A549 (cell line): ENCODE measurements at regions not wholly inside any gene's neighbourhood (a gene's known extent, or its start where the extent isn't known, plus 50 kb on each side); places are given as distances from the start of the nearest gene placed in this dataset.

ENCODE experiments used
- ATAC-seq, 2 experiments: fragments of 200-7000 bp in 1 of 2; fragments of >200 bp in 1 of 2; cut with Nextera tagmentation in 1 of 2; cut with Tn5 transposase in 1 of 2; 3 replicates each; pipeline versions ENCODE4 v1.8.0 to v1.9.1; 2018 to 2020; ENCODE audit warnings: mild to moderate bottlenecking in 1 of 2, moderate library complexity in 1 of 2
- CTCF ChIA-PET: fragments of 300-600 bp; sonication (Branson Sonifier 250); formaldehyde crosslinking; extraction: SDS; loops from one replicate; lab custom pipeline; 2021; ENCODE audit warnings: antibody characterized with exemption, inconsistent platforms; lab: Yijun Ruan, JAX
- POLR2A ChIA-PET: fragments of 350-600 bp; formaldehyde crosslinking; extraction: SDS; loops from one replicate; lab custom pipeline; 2021; ENCODE audit warnings: antibody characterized with exemption, inconsistent platforms; lab: Yijun Ruan, JAX
- DNase-seq, 2 experiments: peaks; one replicate each; pipeline versions ENCODE4 v3.0.0 to v3.0.0-alpha.2; 2011 to 2016; ENCODE audit warnings: low read depth in 1 of 2, low spot score in 1 of 2
- FAIRE-seq: peaks from 2 replicates; lab custom pipeline; 2011; peaks lifted over from hg19 to GRCh38; lab: Jason Lieb, UNC
- H3K27ac ChIP-seq, 2 experiments: fragments of >200 bp; sonication (Bioruptor Twin); formaldehyde crosslinking; 3 replicates each; pipeline ENCODE4 v1.5.1; 2016 to 2017
- H3K4me1 ChIP-seq: fragments of >200 bp; sonication (Bioruptor Twin); formaldehyde crosslinking; 3 replicates; pipeline ENCODE4 v1.6.1; 2016
- H3K4me2 ChIP-seq: fragments of >200 bp; sonication (Bioruptor Twin); formaldehyde crosslinking; 3 replicates; pipeline ENCODE4 v1.6.1; 2016
- H3K4me3 ChIP-seq: fragments of >200 bp; sonication (Bioruptor Twin); formaldehyde crosslinking; 3 replicates; pipeline ENCODE4 v1.5.1; 2016
- H3K9me3 ChIP-seq: fragments of >200 bp; sonication (Bioruptor Twin); formaldehyde crosslinking; 3 replicates; pipeline ENCODE4 v1.6.1; 2016
- CBX8 ChIP-seq: fragments of 200-600 bp; sonication (generic); IDR thresholded peaks from 2 replicates; pipeline ENCODE4 v1.6.1; 2016
- CHD4 ChIP-seq: fragments of 200-600 bp; sonication (generic); IDR thresholded peaks from 2 replicates; pipeline ENCODE4 v1.6.1; 2016; ENCODE audit warnings: antibody characterized with exemption, mild to moderate bottlenecking, borderline replicate concordance
- CTCF ChIP-seq: fragments of >200 bp; sonication (Bioruptor Twin); formaldehyde crosslinking; IDR thresholded peaks from 3 replicates; pipeline ENCODE4 v1.5.1; 2016
- FOSB ChIP-seq: fragments of 250-450 bp; sonication (Bioruptor Pico); IDR thresholded peaks from 2 replicates; pipeline ENCODE4 v1.5.0; 2020; ENCODE audit warnings: mild to moderate bottlenecking, moderate library complexity
- FOXS1 ChIP-seq: fragments of 250-450 bp; sonication (Bioruptor Pico); IDR thresholded peaks from 2 replicates; pipeline ENCODE4 v1.5.0; 2020; ENCODE audit warnings: mild to moderate bottlenecking, moderate library complexity
- HEYL ChIP-seq: fragments of 250-450 bp; sonication (Bioruptor Pico); IDR thresholded peaks from 2 replicates; pipeline ENCODE4 v1.8.0; 2021; ENCODE audit warnings: mild to moderate bottlenecking, moderate library complexity
- HOXB5 ChIP-seq: fragments of 250-450 bp; sonication (Bioruptor Pico); IDR thresholded peaks from 2 replicates; pipeline ENCODE4 v1.5.0; 2020; ENCODE audit warnings: mild to moderate bottlenecking, moderate library complexity
- JUN ChIP-seq, 2 experiments: fragments of >200 bp; sonication (Bioruptor Twin); formaldehyde crosslinking; IDR thresholded peaks; 2 replicates in 1 of 2; 3 replicates in 1 of 2; pipeline ENCODE4 v1.6.1; 2016 to 2017
- KDM1A ChIP-seq: fragments of 200-600 bp; sonication (generic); IDR thresholded peaks from 2 replicates; pipeline ENCODE4 v1.6.1; 2016; ENCODE audit warnings: low read depth, mild to moderate bottlenecking
- MAZ ChIP-seq: fragments of 150-350 bp; IDR thresholded peaks from 2 replicates; pipeline ENCODE4 v1.6.1; 2014; ENCODE audit warnings: antibody characterized with exemption, low read depth, low read length, borderline replicate concordance
- NFE2L2 ChIP-seq: fragments of 150-350 bp; conservative IDR thresholded peaks from 2 replicates; pipeline ENCODE4 v1.6.1; 2014; ENCODE audit warnings: low read length
- NR3C1 ChIP-seq: fragments of >200 bp; sonication (Bioruptor Twin); formaldehyde crosslinking; IDR thresholded peaks from 3 replicates; pipeline ENCODE4 v1.6.1; 2017
- RAD21 ChIP-seq, 2 experiments: fragments of >200 bp in 1 of 2; sonication (Bioruptor Twin) in 1 of 2; formaldehyde crosslinking in 1 of 2; IDR thresholded peaks in 1 of 2; conservative IDR thresholded peaks in 1 of 2; 2 replicates in 1 of 2; 3 replicates in 1 of 2; pipeline ENCODE4 v1.6.1; 2012 to 2018; ENCODE audit warnings: inconsistent platforms in 1 of 2
- RARB ChIP-seq: fragments of 250-450 bp; sonication (Bioruptor Pico); IDR thresholded peaks from 2 replicates; pipeline ENCODE4 v1.8.0; 2021; ENCODE audit warnings: mild to moderate bottlenecking, moderate library complexity
- SREBF2 ChIP-seq: fragments of 450-650 bp; IDR thresholded peaks from 2 replicates; pipeline ENCODE4 v1.6.1; 2014; ENCODE audit warnings: mild to moderate bottlenecking, moderate library complexity
- ZSCAN20 ChIP-seq: fragments of 250-450 bp; sonication (Bioruptor Pico); IDR thresholded peaks from 2 replicates; pipeline ENCODE4 v1.8.0; 2022; ENCODE audit warnings: mild to moderate bottlenecking, moderate library complexity
- WGBS: methylation state at CpG from one replicate; pipeline ENCODE4 v1.1.6; 2017; ENCODE audit errors: missing lambda C conversion rate; 5-methylcytosine and 5-hydroxymethylcytosine counted together
- TF ChIP-seq, protein P1 (sequence below): fragments of 450-650 bp; IDR thresholded peaks from 2 replicates; pipeline ENCODE4 v1.6.1; 2014; ENCODE audit warnings: antibody characterized with exemption
- TF ChIP-seq, protein P2 (sequence below): IDR thresholded peaks from 2 replicates; pipeline ENCODE4 v1.6.1; 2012

GRCh38 chr12:74647256-74647655 lies 109.6 kb downstream of the ATXN7L3B start:
- DNase-seq (no peak), FAIRE-seq (no peak), ATAC-seq (no peak)
- WGBS = under 1% methylated on average over 2 of the region's 2 CpGs
- ChIA-PET CTCF (interaction anchor here (0.7 kb wide), 1 partner anchor 111 kb away, joined by 3 read pairs; no protein-coding TSS in a partner anchor), POLR2A (no interaction called here)
- no peak for TF ChIP-seq FOSB (CRISPR knock-in tag)
- no peak for TF ChIP-seq NR3C1
- no peak for TF ChIP-seq RAD21 (conservative IDR thresholded peaks at IDR 0.05 in 1 of 2, IDR thresholded peaks at IDR 0.05 in 1 of 2)
- no peak for TF ChIP-seq HEYL (CRISPR knock-in tag)
- TF ChIP-seq FOXS1 (CRISPR knock-in tag) = no peak
- no peak for TF ChIP-seq CBX8
- TF ChIP-seq MAZ = no peak
- TF ChIP-seq CTCF = no peak
- TF ChIP-seq SREBF2 = no peak
- no peak for TF ChIP-seq JUN (IDR thresholded peaks at IDR 0.05)
- TF ChIP-seq NFE2L2 = no peak
- TF ChIP-seq, protein P1, sequence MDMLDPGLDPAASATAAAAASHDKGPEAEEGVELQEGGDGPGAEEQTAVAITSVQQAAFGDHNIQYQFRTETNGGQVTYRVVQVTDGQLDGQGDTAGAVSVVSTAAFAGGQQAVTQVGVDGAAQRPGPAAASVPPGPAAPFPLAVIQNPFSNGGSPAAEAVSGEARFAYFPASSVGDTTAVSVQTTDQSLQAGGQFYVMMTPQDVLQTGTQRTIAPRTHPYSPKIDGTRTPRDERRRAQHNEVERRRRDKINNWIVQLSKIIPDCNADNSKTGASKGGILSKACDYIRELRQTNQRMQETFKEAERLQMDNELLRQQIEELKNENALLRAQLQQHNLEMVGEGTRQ = no peak
- H3K4me1 ChIP-seq = no peaks in the 10 kb centered on the region
- no peak overlapping the region for H3K27ac ChIP-seq
- H3K4me2 ChIP-seq = no peak overlapping the region
- no peaks in the 10 kb centered on the region for H3K9me3 ChIP-seq
- no peak overlapping the region for H3K4me3 ChIP-seq

GRCh38 chr12:74656251-74656650 lies 118.6 kb downstream of the ATXN7L3B start:
- Histone ChIP-seq H3K4me2 (no peak overlapping the region), H3K9me3 (no peaks in the 10 kb centered on the region), H3K4me1 (no peaks in the 10 kb centered on the region), H3K4me3 (no peak overlapping the region), H3K27ac (no peak overlapping the region)
- ATAC-seq (no peak), DNase-seq (no peak)
- POLR2A ChIA-PET = no interaction called here
- CTCF ChIA-PET = no interaction called here
- no peak for TF ChIP-seq CHD4
- TF ChIP-seq CBX8 = no peak
- no peak for TF ChIP-seq KDM1A
- no peak for TF ChIP-seq HOXB5 (CRISPR knock-in tag)
- TF ChIP-seq ZSCAN20 (CRISPR knock-in tag) = no peak
- no peak for TF ChIP-seq JUN (IDR thresholded peaks at IDR 0.05)
- TF ChIP-seq, protein P2, sequence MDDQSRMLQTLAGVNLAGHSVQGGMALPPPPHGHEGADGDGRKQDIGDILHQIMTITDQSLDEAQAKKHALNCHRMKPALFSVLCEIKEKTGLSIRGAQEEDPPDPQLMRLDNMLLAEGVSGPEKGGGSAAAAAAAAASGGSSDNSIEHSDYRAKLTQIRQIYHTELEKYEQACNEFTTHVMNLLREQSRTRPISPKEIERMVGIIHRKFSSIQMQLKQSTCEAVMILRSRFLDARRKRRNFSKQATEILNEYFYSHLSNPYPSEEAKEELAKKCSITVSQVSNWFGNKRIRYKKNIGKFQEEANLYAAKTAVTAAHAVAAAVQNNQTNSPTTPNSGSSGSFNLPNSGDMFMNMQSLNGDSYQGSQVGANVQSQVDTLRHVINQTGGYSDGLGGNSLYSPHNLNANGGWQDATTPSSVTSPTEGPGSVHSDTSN = no peak
- TF ChIP-seq, all 56 proteins: peak for 0
- no peak for FAIRE-seq

DNA sequence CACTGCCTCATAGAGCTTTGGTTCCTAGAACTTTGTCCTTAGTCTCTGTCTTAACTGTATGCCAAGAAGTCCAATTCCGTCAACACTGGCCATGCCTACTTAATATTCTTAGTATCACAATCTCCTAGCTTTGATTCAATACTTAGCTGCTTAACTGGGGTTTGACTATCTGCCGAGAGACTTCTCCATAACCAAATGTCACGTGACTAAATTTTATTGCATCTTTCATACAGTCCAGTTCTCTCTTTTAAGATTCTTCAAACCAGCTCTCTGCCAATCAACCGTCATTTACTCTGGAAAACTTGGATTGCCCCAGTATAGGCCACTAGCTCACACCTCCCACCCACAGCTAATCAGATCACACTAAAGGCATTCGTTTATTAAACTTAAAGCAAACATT lies 122.8 kb downstream of the ATXN7L3B start:
- ChIA-PET CTCF (interaction anchor here (0.8 to 1.4 kb wide), 2 partner anchors 29 to 252 kb away, joined by 3 read pairs; no protein-coding TSS in a partner anchor), POLR2A (no interaction called here)
- WGBS = 48% methylated on average over 5 of the region's 5 CpGs
- ATAC-seq (no peak), FAIRE-seq (no peak), DNase-seq (no peak)
- no peak overlapping the region for H3K4me3 ChIP-seq
- H3K4me2 ChIP-seq = no peak overlapping the region
- no peak overlapping the region for H3K27ac ChIP-seq
- TF ChIP-seq, protein P1 = 0 out of 2 replicates have a peak, but pooled peaks have one; percentile 13
- no peak for TF ChIP-seq RARB (CRISPR knock-in tag)
- no peaks in the 10 kb centered on the region for H3K4me1 ChIP-seq
- no peaks in the 10 kb centered on the region for H3K9me3 ChIP-seq
